Liver (tissue), 8 donors: ENCODE measurements at regions not wholly inside any gene's neighbourhood (a gene's known extent, or its start where the extent isn't known, plus 50 kb on each side); places are given as distances from the start of the nearest gene placed in this dataset.

Experiments used
- DNase-seq: peaks from one replicate; pipeline ENCODE4 v3.0.0-alpha.2; 2017; ENCODE audit warnings: low spot score
- H3K27ac ChIP-seq, 2 donors: one replicate each; pipeline ENCODE4 v1.7.0; 2013; ENCODE audit warnings: inconsistent platforms in 2 of 2, low read length in 2 of 2, control low read depth in 1 of 2, low read depth in 1 of 2, mild to moderate bottlenecking in 1 of 2
- H3K27me3 ChIP-seq, 4 donors: one replicate each; pipeline versions ENCODE4 v1.6.1 to v1.7.0; 2013; ENCODE audit warnings: low read length in 3 of 4, inconsistent platforms in 1 of 4, mild to moderate bottlenecking in 1 of 4, moderate library complexity in 1 of 4; ENCODE audit not compliant: control insufficient read depth in 4 of 4, insufficient read depth in 4 of 4
- H3K36me3 ChIP-seq, 4 donors: one replicate each; pipeline versions ENCODE4 v1.6.1 to v1.7.0; 2013; ENCODE audit warnings: low read length in 3 of 4, mild to moderate bottlenecking in 3 of 4, low read depth in 1 of 4, moderate library complexity in 1 of 4; ENCODE audit not compliant: control insufficient read depth in 4 of 4, insufficient read depth in 3 of 4
- H3K4me1 ChIP-seq, 4 donors: one replicate each; pipeline versions ENCODE4 v1.6.1 to v1.7.0; 2013; ENCODE audit warnings: low read length in 3 of 4, mild to moderate bottlenecking in 3 of 4, moderate library complexity in 1 of 4; ENCODE audit not compliant: control insufficient read depth in 4 of 4, insufficient read depth in 4 of 4
- H3K4me3 ChIP-seq, 3 donors: one replicate each; pipeline versions ENCODE4 v1.6.1 to v1.7.0; 2013; ENCODE audit warnings: low read length in 3 of 3, control low read depth in 1 of 3, low read depth in 1 of 3, mild to moderate bottlenecking in 1 of 3
- H3K9ac ChIP-seq, 2 donors: one replicate each; pipeline ENCODE4 v1.7.0; 2013; ENCODE audit warnings: low read length in 2 of 2, mild to moderate bottlenecking in 2 of 2, moderate library complexity in 2 of 2, control low read depth in 1 of 2, low read depth in 1 of 2
- H3K9me3 ChIP-seq, 4 donors: one replicate each; pipeline versions ENCODE4 v1.6.1 to v1.7.0; 2013; ENCODE audit warnings: low read length in 3 of 4; ENCODE audit not compliant: control insufficient read depth in 4 of 4
- CTCF ChIP-seq: fragments of 150-350 bp; IDR thresholded peaks from 2 replicates; pipeline ENCODE4 v1.5.1; 2017; ENCODE audit warnings: improper control_type of control experiment, low read depth, low read length; ENCODE audit not compliant: missing input control
- EGR1 ChIP-seq, 2 donors: IDR thresholded peaks; 2 replicates each; pipeline ENCODE4 v1.6.1; 2016 to 2018; ENCODE audit warnings: antibody characterized with exemption in 2 of 2, low read depth in 2 of 2
- FOXA1 ChIP-seq: IDR thresholded peaks from 2 replicates; pipeline ENCODE4 v1.6.1; 2016; ENCODE audit warnings: antibody characterized with exemption
- FOXA2 ChIP-seq: IDR thresholded peaks from 2 replicates; pipeline ENCODE4 v1.6.1; 2016; ENCODE audit warnings: antibody characterized with exemption
- GABPA ChIP-seq, 2 donors: IDR thresholded peaks in 1 of 2; conservative IDR thresholded peaks in 1 of 2; 2 replicates each; pipeline ENCODE4 v1.6.1; 2016; ENCODE audit warnings: antibody characterized with exemption in 2 of 2, mild to moderate bottlenecking in 1 of 2, moderate library complexity in 1 of 2
- HNF4A ChIP-seq, 2 donors: conservative IDR thresholded peaks; 2 replicates each; pipeline ENCODE4 v1.6.1; 2016; ENCODE audit warnings: antibody characterized with exemption in 2 of 2, mild to moderate bottlenecking in 2 of 2
- HNF4G ChIP-seq: IDR thresholded peaks from 2 replicates; pipeline ENCODE4 v1.6.1; 2016; ENCODE audit warnings: antibody characterized with exemption
- JUND ChIP-seq, 2 donors: IDR thresholded peaks; 2 replicates each; pipeline ENCODE4 v1.6.1; 2016; ENCODE audit warnings: antibody characterized with exemption in 2 of 2
- NR2F2 ChIP-seq: IDR thresholded peaks from 2 replicates; pipeline ENCODE4 v1.6.1; 2016; ENCODE audit warnings: antibody characterized with exemption
- RAD21 ChIP-seq, 2 donors: IDR thresholded peaks; 2 replicates each; pipeline ENCODE4 v1.6.1; 2016; ENCODE audit warnings: antibody characterized with exemption in 2 of 2, mild to moderate bottlenecking in 2 of 2
- REST ChIP-seq: IDR thresholded peaks from 2 replicates; pipeline ENCODE4 v1.6.1; 2016; ENCODE audit warnings: antibody characterized with exemption, mild to moderate bottlenecking
- RXRA ChIP-seq, 2 donors: IDR thresholded peaks; 2 replicates each; pipeline ENCODE4 v1.6.1; 2017 to 2018; ENCODE audit warnings: antibody characterized with exemption in 2 of 2, mild to moderate bottlenecking in 1 of 2
- TAF1 ChIP-seq: conservative IDR thresholded peaks from 2 replicates; pipeline ENCODE4 v1.6.1; 2016; ENCODE audit warnings: antibody characterized with exemption, mild to moderate bottlenecking
- YY1 ChIP-seq: IDR thresholded peaks from 2 replicates; pipeline ENCODE4 v1.6.1; 2016; ENCODE audit warnings: antibody characterized with exemption, mild to moderate bottlenecking
- WGBS: extraction: QIAGEN DNeasy Blood & Tissue Kit; methylation state at CpG from one replicate; pipeline ENCODE4 v1.1.7; 2013; 5-methylcytosine and 5-hydroxymethylcytosine counted together
- TF ChIP-seq, protein P1 (sequence below): IDR thresholded peaks from 2 replicates; pipeline ENCODE4 v1.6.1; 2016; ENCODE audit warnings: antibody characterized with exemption
- TF ChIP-seq, protein P2 (sequence below): IDR thresholded peaks from 2 replicates; pipeline ENCODE4 v1.6.1; 2016; ENCODE audit warnings: antibody characterized with exemption
- TF ChIP-seq, protein P3 (sequence below): IDR thresholded peaks from 2 replicates; pipeline ENCODE4 v1.6.1; 2016; ENCODE audit warnings: antibody characterized with exemption
- donor health status: healthy.
- donor health status: healthy.
- donor health status: healthy.
- donor health status: healthy.
- donor health status: healthy.

- H3K27ac ChIP-seq, result no peak overlapping the region
- 83% methylated on average over 2 of the region's 2 CpGs for WGBS
- DNase-seq, result no peak
- H3K36me3 ChIP-seq, result no peaks in the 10 kb centered on the region
- no peak overlapping the region for H3K9ac ChIP-seq
- no peaks in the 10 kb centered on the region for H3K4me1 ChIP-seq
- no peak overlapping the region for H3K4me3 ChIP-seq
- TF ChIP-seq EGR1 (IDR thresholded peaks at IDR 0.05; ENCODE audit: low read depth in 2 of 2) (no peak), YY1 (no peak), NR2F2 (no peak)
- no peaks in the 10 kb centered on the region for H3K27me3 ChIP-seq
- H3K9me3 ChIP-seq, result no peaks in the 10 kb centered on the region
Observed at GRCh38 chr1:194267021-194267420, 1080.6 kb upstream of the B3GALT2 start.

GRCh38 chr1:194256010-194256409, 1069.6 kb upstream of the B3GALT2 start:
- WGBS, result 63% methylated on average over 2 of the region's 2 CpGs
- DNase-seq, result no peak
- Histone ChIP-seq H3K27ac (no peak overlapping the region), H3K9me3 (no peaks in the 10 kb centered on the region), H3K4me3 (no peak overlapping the region), H3K27me3 (no peaks in the 10 kb centered on the region), H3K36me3 (no peaks in the 10 kb centered on the region), H3K9ac (no peak overlapping the region), H3K4me1 (no peaks in the 10 kb centered on the region)
- TF ChIP-seq TAF1 (no peak), GABPA (IDR thresholded peaks at IDR 0.05 in 1 of 2, conservative IDR thresholded peaks at IDR 0.05 in 1 of 2) (no peak), HNF4G (no peak), EGR1 (IDR thresholded peaks at IDR 0.05; ENCODE audit: low read depth in 2 of 2) (no peak), FOXA1 (no peak), JUND (IDR thresholded peaks at IDR 0.05) (no peak), FOXA2 (no peak), RAD21 (IDR thresholded peaks at IDR 0.05) (no peak)
- TF ChIP-seq, protein P1, sequence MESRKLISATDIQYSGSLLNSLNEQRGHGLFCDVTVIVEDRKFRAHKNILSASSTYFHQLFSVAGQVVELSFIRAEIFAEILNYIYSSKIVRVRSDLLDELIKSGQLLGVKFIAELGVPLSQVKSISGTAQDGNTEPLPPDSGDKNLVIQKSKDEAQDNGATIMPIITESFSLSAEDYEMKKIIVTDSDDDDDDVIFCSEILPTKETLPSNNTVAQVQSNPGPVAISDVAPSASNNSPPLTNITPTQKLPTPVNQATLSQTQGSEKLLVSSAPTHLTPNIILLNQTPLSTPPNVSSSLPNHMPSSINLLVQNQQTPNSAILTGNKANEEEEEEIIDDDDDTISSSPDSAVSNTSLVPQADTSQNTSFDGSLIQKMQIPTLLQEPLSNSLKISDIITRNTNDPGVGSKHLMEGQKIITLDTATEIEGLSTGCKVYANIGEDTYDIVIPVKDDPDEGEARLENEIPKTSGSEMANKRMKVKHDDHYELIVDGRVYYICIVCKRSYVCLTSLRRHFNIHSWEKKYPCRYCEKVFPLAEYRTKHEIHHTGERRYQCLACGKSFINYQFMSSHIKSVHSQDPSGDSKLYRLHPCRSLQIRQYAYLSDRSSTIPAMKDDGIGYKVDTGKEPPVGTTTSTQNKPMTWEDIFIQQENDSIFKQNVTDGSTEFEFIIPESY, result no peak

GRCh38 chr1:194252199-194252598, 1065.8 kb upstream of the B3GALT2 start:
- no peak for DNase-seq
- no peak for TF ChIP-seq REST
- TF ChIP-seq EGR1 (IDR thresholded peaks at IDR 0.05; ENCODE audit: low read depth in 2 of 2), result no peak
- TF ChIP-seq FOXA2, result no peak
- TF ChIP-seq HNF4G, result no peak
- TF ChIP-seq RXRA (IDR thresholded peaks at IDR 0.05), result no peak
- TF ChIP-seq, protein P2, sequence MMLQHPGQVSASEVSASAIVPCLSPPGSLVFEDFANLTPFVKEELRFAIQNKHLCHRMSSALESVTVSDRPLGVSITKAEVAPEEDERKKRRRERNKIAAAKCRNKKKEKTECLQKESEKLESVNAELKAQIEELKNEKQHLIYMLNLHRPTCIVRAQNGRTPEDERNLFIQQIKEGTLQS, result no peak
- TF ChIP-seq RAD21 (IDR thresholded peaks at IDR 0.05), result no peak
- TF ChIP-seq HNF4A (conservative IDR thresholded peaks at IDR 0.05), result no peak
- TF ChIP-seq, protein P3, sequence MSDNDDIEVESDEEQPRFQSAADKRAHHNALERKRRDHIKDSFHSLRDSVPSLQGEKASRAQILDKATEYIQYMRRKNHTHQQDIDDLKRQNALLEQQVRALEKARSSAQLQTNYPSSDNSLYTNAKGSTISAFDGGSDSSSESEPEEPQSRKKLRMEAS, result no peak
- no peak for TF ChIP-seq YY1
- TF ChIP-seq TAF1, result no peak
- no peak for TF ChIP-seq GABPA (IDR thresholded peaks at IDR 0.05 in 1 of 2, conservative IDR thresholded peaks at IDR 0.05 in 1 of 2)
- no peak for TF ChIP-seq NR2F2
- TF ChIP-seq CTCF, result no peak
- no peak overlapping the region for H3K4me3 ChIP-seq
- no peaks in the 10 kb centered on the region for H3K36me3 ChIP-seq
- no peak overlapping the region for H3K27ac ChIP-seq
- no peaks in the 10 kb centered on the region for H3K27me3 ChIP-seq
- H3K9ac ChIP-seq, result no peak overlapping the region
- no peaks in the 10 kb centered on the region for H3K4me1 ChIP-seq
- H3K9me3 ChIP-seq, result no peaks in the 10 kb centered on the region
- 57% methylated on average over 1 of the region's 1 CpG for WGBS
